Stimulated activated naive CD4-positive, alpha-beta T cell (primary cell): ENCODE measurements at regions not wholly inside any gene's neighbourhood (a gene's known extent, or its start where the extent isn't known, plus 50 kb on each side); places are given as distances from the start of the nearest gene placed in this dataset.

Experiments used
- DNase-seq, 6 experiments: peaks; one replicate each; lab custom pipeline; 2025; lab: John Stamatoyannopoulos, UW

DNA sequence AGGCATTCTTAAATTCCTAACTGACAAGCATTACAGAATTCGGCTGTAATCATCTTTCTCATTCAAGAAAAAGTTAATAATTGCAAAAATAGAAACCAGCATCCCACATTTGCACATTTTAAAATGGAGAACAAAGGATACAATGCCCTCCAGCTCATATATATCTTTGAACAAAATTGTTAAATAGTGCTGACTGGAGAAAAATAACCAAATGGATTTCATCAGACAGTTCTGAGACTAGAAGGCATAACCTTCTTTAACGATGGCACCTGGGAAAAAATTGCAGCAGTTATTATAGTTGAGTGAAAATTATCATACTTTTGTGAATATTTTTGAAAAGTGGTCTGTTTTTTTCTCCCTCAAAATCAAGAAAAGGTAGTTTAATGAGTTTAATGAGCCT, 138.9 kb upstream of the CDH19 start:
- no peak for DNase-seq

- no peak for DNase-seq
These were observed 132.0 kb upstream of the CDH19 start for GRCh38 chr18:66735933-66736332.

DNA sequence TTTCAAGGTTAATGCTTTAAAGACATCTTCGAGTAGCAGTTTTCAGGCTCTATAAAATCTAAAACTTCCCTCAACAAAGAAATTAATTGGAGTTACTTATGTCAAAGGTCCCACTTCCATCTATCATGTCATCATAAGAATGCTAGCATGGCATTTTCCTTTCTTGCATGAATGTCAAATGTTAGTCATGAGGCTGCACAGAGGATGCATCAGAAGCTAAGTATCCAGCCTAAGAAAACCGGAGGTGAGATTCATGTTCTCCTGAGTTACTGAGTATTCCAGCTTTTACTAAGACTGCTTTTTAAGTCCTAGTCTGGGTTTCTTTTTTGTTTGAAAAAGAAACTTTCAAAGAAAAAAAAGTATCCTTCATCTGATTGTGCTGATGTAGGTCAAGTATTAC, 130.6 kb upstream of the CDH19 start:
- DNase-seq = no peak

DNA sequence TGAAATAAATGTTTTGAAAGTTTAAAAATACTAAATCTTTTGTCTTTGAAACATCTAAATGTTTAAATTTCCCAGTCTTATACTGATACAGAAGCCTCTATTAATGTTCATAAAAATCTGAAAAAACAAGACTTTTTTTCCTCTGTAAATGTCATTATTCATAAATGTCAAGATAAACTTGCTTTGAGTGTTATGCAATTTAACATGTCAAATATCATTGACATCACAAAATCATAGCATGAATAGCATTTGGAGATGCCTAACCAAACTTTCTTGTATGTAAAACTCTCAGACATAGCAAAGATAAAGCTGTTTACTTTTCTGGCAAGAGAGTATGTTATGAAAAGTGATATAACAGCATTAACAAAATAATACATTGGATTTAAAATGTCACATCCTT, 128.0 kb upstream of the CDH19 start:
- DNase-seq = no peak

- DNase-seq = no peak
These were observed 125.8 kb upstream of the CDH19 start for GRCh38 chr18:66729442-66730239.

DNA sequence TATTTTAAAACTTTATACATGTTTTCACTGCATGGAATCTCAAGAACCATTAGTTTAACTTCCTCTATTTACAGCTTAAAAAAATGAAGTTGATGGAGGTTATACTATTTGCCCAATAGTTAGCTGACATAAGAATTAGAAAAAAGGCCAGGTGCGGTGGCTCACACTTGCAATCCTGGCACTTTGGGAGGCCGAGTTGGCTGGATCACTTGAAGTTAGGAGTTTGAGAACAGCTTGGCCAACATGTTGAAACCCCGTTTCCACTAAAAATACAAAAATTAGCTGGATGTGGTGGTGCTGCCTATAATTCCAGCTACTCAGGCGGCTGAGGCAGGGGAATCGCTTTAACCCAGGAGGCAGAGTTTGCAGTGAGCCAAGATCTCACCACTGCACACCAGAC, 125.1 kb upstream of the CDH19 start:
- no peak for DNase-seq

- no peak for DNase-seq
These were observed 124.1 kb upstream of the CDH19 start for GRCh38 chr18:66727991-66728390.

DNA sequence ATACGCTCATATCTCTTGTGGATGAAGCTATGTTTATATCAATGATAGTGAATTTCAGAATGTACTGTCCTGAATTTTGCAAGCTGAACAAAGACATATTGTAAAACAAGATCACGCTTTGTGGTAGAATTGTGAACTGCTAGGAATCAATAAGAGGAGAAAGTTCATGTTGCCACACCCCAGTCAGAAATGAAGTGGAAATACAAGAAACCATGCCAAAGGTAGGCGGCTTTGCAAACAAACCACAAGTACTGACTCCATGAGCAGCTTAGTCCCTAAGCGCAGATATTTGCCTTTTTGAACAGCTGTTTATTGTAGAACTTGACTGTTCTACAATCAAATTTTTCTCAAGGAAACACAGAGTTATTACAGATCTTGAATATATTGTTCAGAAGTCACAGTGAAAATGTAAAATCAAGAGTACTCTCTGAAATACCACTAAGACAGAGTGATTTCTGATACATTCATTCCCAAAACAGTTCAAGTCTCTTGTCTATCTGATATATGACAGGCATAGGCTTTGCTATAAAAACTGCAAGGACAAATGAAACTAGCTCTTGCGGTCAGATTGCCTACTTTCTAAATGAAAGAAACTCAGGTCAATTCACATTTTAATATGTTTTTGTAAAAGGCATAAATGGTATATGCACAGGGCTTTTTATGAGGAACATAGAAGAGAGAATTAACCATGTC, 120.9 kb upstream of the CDH19 start:
- DNase-seq = no peak

- no peak for DNase-seq
These were observed 118.8 kb upstream of the CDH19 start for GRCh38 chr18:66722671-66723070.

GRCh38 chr18:66708646-66709045, 104.8 kb upstream of the CDH19 start:
- no peak for DNase-seq

GRCh38 chr18:66707473-66707872, 103.6 kb upstream of the CDH19 start:
- DNase-seq = no peak

DNA sequence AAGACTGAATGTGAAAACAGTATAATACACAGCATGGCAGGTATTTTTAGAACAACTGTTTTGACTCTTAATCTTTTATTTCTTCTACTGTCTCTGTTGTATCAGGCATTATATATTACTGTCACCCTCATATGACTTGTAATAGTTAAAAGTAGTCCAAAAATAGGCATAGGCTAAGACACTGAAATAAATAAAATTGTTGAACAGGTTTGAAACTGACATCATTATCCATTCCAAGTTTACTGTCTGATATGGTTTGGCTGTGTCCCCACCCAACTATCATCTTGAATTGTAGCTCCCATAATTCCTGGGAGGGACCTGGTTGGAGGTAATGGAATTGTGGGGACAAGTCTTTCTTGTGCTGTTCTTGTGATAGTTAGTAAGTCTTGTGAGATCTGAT, 91.4 kb upstream of the CDH19 start:
- no peak for DNase-seq

DNA sequence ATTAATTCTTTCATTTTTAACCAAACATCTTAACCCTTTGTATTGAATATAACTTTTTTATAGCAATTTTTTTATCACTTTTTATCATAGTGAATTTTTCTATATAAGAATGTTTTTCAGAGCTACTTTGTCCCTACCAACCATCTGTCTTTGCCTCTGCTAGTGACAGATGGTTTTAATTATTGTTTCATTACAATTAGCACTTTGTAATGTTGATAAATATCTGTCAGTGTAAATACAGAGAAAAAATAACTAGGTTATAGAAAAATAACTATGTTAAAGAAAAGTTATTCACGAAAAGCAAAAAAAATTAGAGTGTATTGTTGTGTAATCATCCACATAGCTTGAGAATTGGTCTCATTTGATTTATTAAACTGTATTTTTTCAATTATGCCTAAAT, 91.0 kb upstream of the CDH19 start:
- no peak for DNase-seq

- DNase-seq = no peak
These were observed 83.7 kb upstream of the CDH19 start for GRCh38 chr18:66687635-66688034.

GRCh38 chr18:66682855-66683322, 79.0 kb upstream of the CDH19 start:
- DNase-seq = no peak

DNA sequence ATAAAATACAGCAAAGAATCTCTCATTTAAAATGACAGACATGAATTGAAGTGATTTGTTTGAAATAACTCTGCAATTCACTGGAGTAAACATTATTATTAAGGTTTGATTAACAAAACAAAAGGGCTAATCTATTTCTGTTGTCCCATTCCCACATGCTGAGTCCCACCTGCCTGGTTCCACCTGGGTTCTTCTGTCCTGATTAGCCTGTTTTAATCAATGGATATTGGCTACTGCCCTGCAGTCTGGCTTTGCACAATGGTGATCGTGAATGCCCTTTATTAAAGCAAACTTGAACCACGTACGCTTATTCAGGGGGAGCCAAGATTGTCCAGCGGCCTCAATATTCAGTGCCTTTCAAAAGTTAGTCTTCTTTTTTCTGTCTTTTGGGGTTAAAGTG, 72.8 kb upstream of the CDH19 start:
- no peak for DNase-seq

DNA sequence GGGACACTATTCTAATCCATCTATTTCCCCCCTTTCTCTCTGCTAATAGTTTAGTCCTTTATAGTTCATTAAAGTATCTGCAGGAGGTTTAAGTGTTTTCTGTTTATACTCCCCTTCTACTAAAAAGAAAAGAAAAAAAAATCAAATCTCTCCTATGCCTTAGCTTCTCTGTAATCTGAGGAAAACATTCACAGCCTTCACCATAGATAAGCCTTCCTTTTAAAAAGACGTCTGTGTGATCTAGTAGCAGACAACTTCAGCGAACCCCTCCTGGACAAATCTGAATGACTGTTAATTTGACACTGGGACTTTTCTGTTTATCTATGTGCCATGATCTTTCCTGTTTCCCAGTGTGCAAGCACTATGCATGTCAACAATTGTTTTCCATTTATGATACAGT, 70.4 kb upstream of the CDH19 start:
- no peak for DNase-seq

GRCh38 chr18:66668706-66669105, 64.8 kb upstream of the CDH19 start:
- no peak for DNase-seq

GRCh38 chr18:66662632-66663031, 58.7 kb upstream of the CDH19 start:
- no peak for DNase-seq

DNA sequence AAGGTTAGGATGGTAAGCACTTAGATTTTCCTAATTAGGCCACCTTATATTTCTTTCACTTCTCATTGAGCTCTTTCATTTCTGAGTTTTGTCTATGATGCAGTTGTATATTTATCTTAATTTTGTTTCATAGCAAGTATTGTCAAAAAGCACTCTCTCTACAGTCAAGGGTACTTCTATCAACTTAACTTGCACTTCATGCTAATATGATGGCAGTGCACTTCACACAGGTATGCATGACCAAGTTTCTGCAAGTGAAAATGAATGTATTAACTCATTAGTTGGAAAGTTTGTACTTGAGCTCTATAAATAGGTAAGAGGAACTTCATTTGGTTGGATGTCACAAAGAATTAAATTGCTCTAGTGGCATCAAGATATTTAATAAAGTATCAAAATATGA, 51.5 kb upstream of the CDH19 start:
- DNase-seq = no peak
